RWPE2 (cell line): ENCODE measurements at regions not wholly inside any gene's neighbourhood (a gene's known extent, or its start where the extent isn't known, plus 50 kb on each side); places are given as distances from the start of the nearest gene placed in this dataset.

ENCODE experiments used
- ATAC-seq: fragments of 200-7000 bp; cut with Tn5 transposase; 3 replicates; pipeline ENCODE4 v1.9.1; 2021; ENCODE audit warnings: low read depth
- DNase-seq: peaks from one replicate; pipeline ENCODE4 v3.0.0-alpha.2; 2020; ENCODE audit warnings: low spot score
- H3K27ac ChIP-seq: fragments of 450-650 bp; 2 replicates; pipeline ENCODE4 v1.5.1; 2017; ENCODE audit warnings: mild to moderate bottlenecking; ENCODE audit not compliant: poor library complexity, severe bottlenecking
- H3K27me3 ChIP-seq: fragments of 250-450 bp; sonication (Bioruptor Pico); 2 replicates; pipeline ENCODE4 v1.5.1; 2021; ENCODE audit warnings: mild to moderate bottlenecking, moderate library complexity; ENCODE audit not compliant: insufficient read depth, poor library complexity, severe bottlenecking
- H3K36me3 ChIP-seq: fragments of 250-450 bp; sonication (Bioruptor Pico); 2 replicates; pipeline ENCODE4 v1.5.1; 2020; ENCODE audit warnings: low read depth, mild to moderate bottlenecking, moderate library complexity
- H3K4me1 ChIP-seq: fragments of 250-450 bp; sonication (Bioruptor Pico); 2 replicates; pipeline ENCODE4 v1.5.1; 2021; ENCODE audit warnings: mild to moderate bottlenecking, moderate library complexity; ENCODE audit not compliant: insufficient read depth, poor library complexity, severe bottlenecking
- H3K4me3 ChIP-seq: fragments of 250-450 bp; sonication (Bioruptor Pico); 2 replicates; pipeline ENCODE4 v1.5.1; 2021; ENCODE audit warnings: mild to moderate bottlenecking, moderate library complexity; ENCODE audit not compliant: severe bottlenecking
- H3K9me3 ChIP-seq: fragments of 250-450 bp; sonication (Bioruptor Pico); 2 replicates; pipeline ENCODE4 v1.5.1; 2021; ENCODE audit warnings: mild to moderate bottlenecking, moderate library complexity; ENCODE audit not compliant: severe bottlenecking
- TF ChIP-seq, protein P1 (sequence below): fragments of 450-650 bp; IDR thresholded peaks from one replicate; pipeline ENCODE4 v1.5.1; 2017; ENCODE audit warnings: mild to moderate bottlenecking, moderate library complexity; ENCODE audit not compliant: poor library complexity, severe bottlenecking

DNA sequence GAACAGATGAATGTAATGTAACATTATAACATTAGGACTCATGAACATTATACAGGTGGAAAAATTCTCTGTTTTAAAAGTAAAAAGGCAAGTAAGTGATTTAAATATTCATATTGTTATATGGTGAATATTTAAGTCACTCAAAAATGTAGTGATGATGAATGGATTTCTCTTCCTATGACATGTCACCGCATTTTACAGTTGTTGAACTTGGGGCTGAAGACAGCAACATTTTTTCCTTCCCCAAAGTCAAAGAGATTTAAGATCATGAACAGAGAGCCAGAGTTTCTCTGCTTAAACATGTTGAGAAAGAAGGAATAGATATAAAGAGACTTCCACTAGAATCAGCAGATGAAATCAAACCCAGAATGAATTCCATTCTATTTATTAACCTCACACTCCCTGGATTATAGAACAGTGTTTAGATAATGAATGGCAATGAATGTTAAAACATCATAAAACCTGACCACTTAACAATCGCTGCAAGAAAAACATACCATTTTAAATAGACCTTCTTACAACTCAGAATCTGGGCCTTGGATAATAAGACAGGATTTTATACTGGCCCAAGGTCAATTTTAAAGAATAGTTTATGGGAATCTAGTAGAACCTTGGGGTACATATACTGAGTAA is 163.6 kb upstream of the SIX2 start:
- Histone ChIP-seq H3K36me3 (no peaks in the 10 kb centered on the region), H3K4me1 (peaks cover 31% of the 10 kb centered on the region), H3K9me3 (no peaks in the 10 kb centered on the region), H3K4me3 (no peak overlapping the region), H3K27me3 (no peaks in the 10 kb centered on the region), H3K27ac (peak overlapping the region; percentile 69)
- TF ChIP-seq, protein P1, sequence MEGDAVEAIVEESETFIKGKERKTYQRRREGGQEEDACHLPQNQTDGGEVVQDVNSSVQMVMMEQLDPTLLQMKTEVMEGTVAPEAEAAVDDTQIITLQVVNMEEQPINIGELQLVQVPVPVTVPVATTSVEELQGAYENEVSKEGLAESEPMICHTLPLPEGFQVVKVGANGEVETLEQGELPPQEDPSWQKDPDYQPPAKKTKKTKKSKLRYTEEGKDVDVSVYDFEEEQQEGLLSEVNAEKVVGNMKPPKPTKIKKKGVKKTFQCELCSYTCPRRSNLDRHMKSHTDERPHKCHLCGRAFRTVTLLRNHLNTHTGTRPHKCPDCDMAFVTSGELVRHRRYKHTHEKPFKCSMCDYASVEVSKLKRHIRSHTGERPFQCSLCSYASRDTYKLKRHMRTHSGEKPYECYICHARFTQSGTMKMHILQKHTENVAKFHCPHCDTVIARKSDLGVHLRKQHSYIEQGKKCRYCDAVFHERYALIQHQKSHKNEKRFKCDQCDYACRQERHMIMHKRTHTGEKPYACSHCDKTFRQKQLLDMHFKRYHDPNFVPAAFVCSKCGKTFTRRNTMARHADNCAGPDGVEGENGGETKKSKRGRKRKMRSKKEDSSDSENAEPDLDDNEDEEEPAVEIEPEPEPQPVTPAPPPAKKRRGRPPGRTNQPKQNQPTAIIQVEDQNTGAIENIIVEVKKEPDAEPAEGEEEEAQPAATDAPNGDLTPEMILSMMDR: no peak
- ATAC-seq (no peak), DNase-seq (no peak)

DNA sequence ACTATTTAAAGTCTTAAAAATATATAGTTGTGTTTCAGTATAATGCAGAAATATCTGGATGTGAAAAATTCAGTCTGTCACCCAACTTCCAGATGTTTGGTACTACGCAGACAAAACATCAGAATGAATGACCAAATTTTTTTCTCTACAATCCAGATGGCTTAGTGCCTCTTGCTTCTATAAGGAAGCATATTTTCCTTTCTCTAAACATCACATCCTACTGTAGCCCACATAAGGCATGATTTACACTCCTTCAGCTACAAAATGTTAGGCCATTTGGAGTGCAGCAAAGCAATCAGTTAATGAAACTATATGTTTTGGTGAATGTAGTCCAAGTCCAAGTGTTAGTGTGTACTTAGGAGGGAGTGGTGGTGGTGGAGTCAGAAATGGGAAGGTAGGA is 162.9 kb upstream of the SIX2 start:
- Histone ChIP-seq H3K4me1 (peaks cover 24% of the 10 kb centered on the region), H3K9me3 (no peaks in the 10 kb centered on the region), H3K36me3 (no peaks in the 10 kb centered on the region), H3K27ac (peak overlapping the region; percentile 69), H3K27me3 (no peaks in the 10 kb centered on the region), H3K4me3 (no peak overlapping the region)
- ATAC-seq (no peak), DNase-seq (no peak)
- TF ChIP-seq, protein P1: no peak

DNA sequence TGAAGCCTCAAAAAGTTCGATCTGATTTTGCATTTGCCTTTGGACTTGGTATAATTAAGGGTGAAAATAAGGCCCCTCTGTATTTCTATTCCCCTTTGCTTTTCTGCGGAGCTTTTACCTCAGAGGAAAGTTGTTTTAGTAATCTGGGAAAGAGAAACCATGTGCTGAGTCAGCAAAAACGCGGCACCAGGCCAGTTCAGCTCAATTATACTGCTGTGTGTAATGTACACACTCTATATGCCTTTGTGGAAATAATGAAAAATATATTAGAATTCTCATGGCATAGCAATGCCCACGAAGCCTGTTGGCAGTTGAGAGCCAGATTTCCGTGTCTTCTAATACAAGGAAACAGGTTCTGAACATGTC is 161.9 kb upstream of the SIX2 start:
- H3K9me3 ChIP-seq: no peaks in the 10 kb centered on the region
- no peaks in the 10 kb centered on the region for H3K27me3 ChIP-seq
- H3K36me3 ChIP-seq: no peaks in the 10 kb centered on the region
- TF ChIP-seq, protein P1: no peak
- no peak overlapping the region for H3K4me3 ChIP-seq
- DNase-seq (no peak), ATAC-seq (no peak)
- no peak overlapping the region for H3K27ac ChIP-seq
- H3K4me1 ChIP-seq: peaks cover 16% of the 10 kb centered on the region

DNA sequence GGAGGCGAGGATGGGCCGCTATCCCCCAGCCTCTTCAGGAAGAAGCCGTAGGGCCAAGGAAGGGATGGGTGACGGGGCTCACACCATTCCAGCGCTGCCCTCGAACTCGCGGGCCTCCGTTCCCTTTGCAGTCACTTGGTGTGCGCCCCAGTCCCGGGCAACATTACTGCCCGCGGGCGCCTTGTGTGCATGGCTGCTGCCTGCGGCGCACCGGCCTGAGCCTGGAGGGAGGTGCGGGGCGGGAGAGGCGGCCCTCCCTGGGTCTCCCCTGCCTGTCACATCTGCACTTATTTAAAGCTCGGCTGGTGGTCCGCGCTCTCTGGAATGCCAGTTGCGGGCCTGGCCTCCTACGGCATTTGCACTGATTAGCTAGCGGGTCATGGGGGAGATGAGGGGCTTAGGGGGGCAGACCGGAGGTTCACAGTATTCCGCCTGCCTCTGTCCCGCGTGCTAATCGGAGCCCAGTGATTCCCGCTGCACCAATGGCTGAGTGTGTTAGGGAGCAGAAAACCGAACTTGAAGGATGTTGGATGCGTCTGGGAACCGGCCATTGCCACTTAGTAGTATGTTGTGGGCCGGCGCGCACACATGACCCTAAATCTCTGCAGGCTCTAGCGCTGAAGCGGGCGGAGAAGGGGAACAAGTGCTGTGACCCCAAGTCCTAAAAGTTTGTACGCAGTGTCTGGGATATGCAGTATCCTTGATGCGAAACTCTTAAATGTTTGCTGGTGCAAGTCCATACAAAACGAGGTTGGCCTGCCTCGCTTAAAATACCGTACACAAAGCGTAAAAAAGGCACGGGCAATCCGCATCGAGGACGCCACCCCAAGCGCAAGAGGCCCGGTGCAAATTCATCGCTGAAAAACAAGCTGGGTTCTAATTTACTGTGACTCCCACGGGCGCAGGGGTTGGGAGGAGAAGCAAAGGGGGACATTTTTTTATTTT is 161.2 kb upstream of the SIX2 start:
- Histone ChIP-seq H3K4me1 (peaks cover 16% of the 10 kb centered on the region), H3K9me3 (no peaks in the 10 kb centered on the region), H3K27ac (no peak overlapping the region), H3K27me3 (no peaks in the 10 kb centered on the region), H3K4me3 (no peak overlapping the region), H3K36me3 (no peaks in the 10 kb centered on the region)
- no peak for ATAC-seq
- TF ChIP-seq, protein P1: no peak
- no peak for DNase-seq
